ENCODE measurements at regions not wholly inside any gene's neighbourhood (a gene's known extent, or its start where the extent isn't known, plus 50 kb on each side); places are given as distances from the start of the nearest gene placed in this dataset.

GRCh38 chr20:57037689-57038088 lies 228.8 kb downstream of the BMP7 start:
- TF ChIP-seq SP1 (IDR thresholded peaks at IDR 0.05) (no peak), ZNF384 (IDR thresholded peaks at IDR 0.05) (no peak), FOXK2 (IDR thresholded peaks at IDR 0.05) (no peak), ARNT (IDR thresholded peaks at IDR 0.05) (no peak), BHLHE40 (IDR thresholded peaks at IDR 0.05; ENCODE audit: borderline replicate concordance) (no peak), NFRKB (IDR thresholded peaks at IDR 0.05) (no peak), HDGF (IDR thresholded peaks at IDR 0.05; ENCODE audit: borderline replicate concordance) (no peak), FOXM1 (IDR thresholded peaks at IDR 0.05; ENCODE audit: borderline replicate concordance) (no peak), TARDBP (IDR thresholded peaks at IDR 0.05) (no peak), LEF1 (IDR thresholded peaks at IDR 0.05; ENCODE audit: borderline replicate concordance) (no peak), CTBP1 (IDR thresholded peaks at IDR 0.05; ENCODE audit: borderline replicate concordance) (no peak), SUZ12 (IDR thresholded peaks at IDR 0.05) (no peak), FOXA1 (IDR thresholded peaks at IDR 0.05) (no peak), ELF4 (IDR thresholded peaks at IDR 0.05) (no peak)

Data from HEK293T (cell line).